T-cell (primary cell): ENCODE measurements at regions not wholly inside any gene's neighbourhood (a gene's known extent, or its start where the extent isn't known, plus 50 kb on each side); places are given as distances from the start of the nearest gene placed in this dataset.
"Not testable (repeated sequence)": the region's sequence is repeated elsewhere in the genome, so short reads cannot be mapped to it uniquely, and the experiment has no call there.

Experiments
- ATAC-seq, 4 experiments: fragments of 200-7000 bp in 3 of 4; fragments of 150-1000 bp in 1 of 4; cut with Tn5 transposase; replicated peaks in 1 of 4; 1 replicate in 3 of 4; 2 replicates in 1 of 4; pipeline ENCODE4 v1.10.0; 2021; ENCODE audit warnings: moderate library complexity in 3 of 4, mild to moderate bottlenecking in 2 of 4, moderate number of reproducible peaks in 1 of 4
- CTCF ChIA-PET, 2 donors: fragments of 300-600 bp; sonication (Branson Sonifier 250); formaldehyde crosslinking; loops; one replicate each; lab custom pipeline; 2022; ENCODE audit warnings: antibody characterized with exemption in 2 of 2; lab: Charles Lee
- POLR2A ChIA-PET, 2 donors: fragments of 300-600 bp; sonication (Branson Sonifier 250); formaldehyde crosslinking; loops; one replicate each; lab custom pipeline; 2022; ENCODE audit warnings: antibody characterized with exemption in 2 of 2; lab: Charles Lee
- DNase-seq, 35 experiments: peaks; one replicate each; pipeline versions ENCODE4 v3.0.0 to v3.0.0-alpha.2; 2013 to 2023
- H3K27ac ChIP-seq: one replicate; pipeline ENCODE4 v1.5.1; 2013; ENCODE audit warnings: low read length
- H3K27me3 ChIP-seq, 2 experiments: replicated peaks in 1 of 2; 1 replicate in 1 of 2; 2 replicates in 1 of 2; pipeline versions ENCODE4 v1.6.1 to v1.7.0; 2013; ENCODE audit warnings: low read length in 1 of 2, mixed read lengths in 1 of 2; ENCODE audit not compliant: control insufficient read depth in 2 of 2, insufficient read depth in 2 of 2; ENCODE audit errors: extremely low read depth in 1 of 2
- H3K36me3 ChIP-seq, 2 donors: 1 replicate in 1 of 2; 2 replicates in 1 of 2; pipeline versions ENCODE4 v1.6.1 to v1.7.0; 2013; ENCODE audit warnings: low read length in 1 of 2; ENCODE audit not compliant: control insufficient read depth in 2 of 2, insufficient read depth in 1 of 2; ENCODE audit errors: extremely low read depth in 1 of 2
- H3K4me1 ChIP-seq, 2 experiments: 1 replicate in 1 of 2; 2 replicates in 1 of 2; pipeline versions ENCODE4 v1.6.1 to v1.7.0; 2013; ENCODE audit warnings: low read length in 2 of 2, mixed read lengths in 1 of 2; ENCODE audit not compliant: insufficient read depth in 2 of 2, control insufficient read depth in 1 of 2; ENCODE audit errors: extremely low read depth in 1 of 2
- H3K4me3 ChIP-seq, 2 donors: 1 replicate in 1 of 2; 2 replicates in 1 of 2; pipeline versions ENCODE4 v1.5.1 to v1.7.0; 2013; ENCODE audit warnings: mild to moderate bottlenecking in 2 of 2, low read length in 1 of 2, moderate library complexity in 1 of 2; ENCODE audit not compliant: control insufficient read depth in 1 of 2; ENCODE audit errors: extremely low read depth in 1 of 2
- H3K9me3 ChIP-seq: 2 replicates; pipeline ENCODE4 v1.7.0; 2013
- H3K27ac Mint-ChIP-seq, 2 donors: one replicate each; pipeline ENCODE4 v1.8.0; 2020 to 2021; ENCODE audit warnings: mild to moderate bottlenecking in 2 of 2, mixed read lengths in 2 of 2
- H3K27me3 Mint-ChIP-seq, 2 donors: one replicate each; pipeline ENCODE4 v1.8.0; 2021 to 2022; ENCODE audit warnings: mixed read lengths in 2 of 2
- H3K36me3 Mint-ChIP-seq: one replicate; pipeline ENCODE4 v1.8.0; 2021; ENCODE audit warnings: mixed read lengths
- H3K4me1 Mint-ChIP-seq, 3 donors: one replicate each; pipeline ENCODE4 v1.8.0; 2020 to 2022; ENCODE audit warnings: mixed read lengths in 3 of 3, mild to moderate bottlenecking in 1 of 3
- H3K4me3 Mint-ChIP-seq, 3 donors: one replicate each; pipeline ENCODE4 v1.8.0; 2020 to 2022; ENCODE audit warnings: mild to moderate bottlenecking in 3 of 3, mixed read lengths in 3 of 3, moderate library complexity in 3 of 3
- H3K9me3 Mint-ChIP-seq, 3 donors: one replicate each; pipeline ENCODE4 v1.8.0; 2020 to 2022; ENCODE audit warnings: mixed read lengths in 3 of 3
- WGBS: methylation state at CpG from one replicate; pipeline ENCODE4 v1.1.5; 2013; ENCODE audit warnings: missing lambda C conversion rate; ENCODE audit not compliant: insufficient coverage; 5-methylcytosine and 5-hydroxymethylcytosine counted together

- no CpG with 5 or more reads among the region's 4 CpGs for WGBS
- H3K36me3 Mint-ChIP-seq = no peaks in the 10 kb centered on the region
These were observed 493.0 kb upstream of the PLXNA2 start for GRCh38 chr1:208737161-208737560.

GRCh38 chr1:208737922-208738321, 493.7 kb upstream of the PLXNA2 start:
- H3K9me3 Mint-ChIP-seq = peaks cover 0 to 10% (median 0%) of the 10 kb centered on the region in 3 donors
- no peak overlapping the region for H3K4me3 Mint-ChIP-seq
- Histone ChIP-seq H3K4me1 (no peaks in the 10 kb centered on the region), H3K9me3 (no peaks in the 10 kb centered on the region), H3K27me3 (no peaks in the 10 kb centered on the region), H3K27ac (no peak overlapping the region), H3K36me3 (no peaks in the 10 kb centered on the region), H3K4me3 (no peak overlapping the region)
- peaks cover 0 to 5% (median 0%) of the 10 kb centered on the region in 3 donors for H3K4me1 Mint-ChIP-seq
- no peaks in the 10 kb centered on the region for H3K27me3 Mint-ChIP-seq
- DNase-seq (no peak), ATAC-seq (no peak)
- no peaks in the 10 kb centered on the region for H3K36me3 Mint-ChIP-seq
- CTCF ChIA-PET = no interaction called here
- 68% methylated on average over 4 of the region's 4 CpGs for WGBS
- no peak overlapping the region for H3K27ac Mint-ChIP-seq
- POLR2A ChIA-PET = no interaction called here

More at GRCh38 chr1:208737161-208737560, 493.0 kb upstream of the PLXNA2 start:
- Histone ChIP-seq H3K4me3 (no peak overlapping the region), H3K9me3 (no peaks in the 10 kb centered on the region), H3K4me1 (no peaks in the 10 kb centered on the region), H3K36me3 (no peaks in the 10 kb centered on the region), H3K27ac (no peak overlapping the region), H3K27me3 (no peaks in the 10 kb centered on the region)
- Mint-ChIP-seq H3K27me3 (no peaks in the 10 kb centered on the region), H3K4me1 (peaks cover 0 to 12% (median 6%) of the 10 kb centered on the region in 3 donors), H3K27ac (no peak overlapping the region), H3K4me3 (no peak overlapping the region), H3K9me3 (peaks cover 0 to 10% (median 0%) of the 10 kb centered on the region in 3 donors)
- ChIA-PET CTCF (no interaction called here), POLR2A (no interaction called here)
- DNase-seq (no peak), ATAC-seq (no peak)

GRCh38 chr1:208739636-208740035, 495.5 kb upstream of the PLXNA2 start:
- POLR2A ChIA-PET, H3K27ac Mint-ChIP-seq, H3K27me3 Mint-ChIP-seq, DNase-seq, CTCF ChIA-PET, H3K4me3 ChIP-seq, H3K27me3 ChIP-seq, H3K9me3 ChIP-seq, H3K4me1 Mint-ChIP-seq, H3K36me3 Mint-ChIP-seq, H3K27ac ChIP-seq, H3K36me3 ChIP-seq, H3K4me3 Mint-ChIP-seq, ATAC-seq, H3K4me1 ChIP-seq, H3K9me3 Mint-ChIP-seq: not testable (repeated sequence)
- 91% methylated on average over 19 of the region's 20 CpGs for WGBS

GRCh38 chr1:208741296-208741695, 497.1 kb upstream of the PLXNA2 start:
- Histone ChIP-seq H3K9me3 (no peaks in the 10 kb centered on the region), H3K36me3 (no peaks in the 10 kb centered on the region), H3K4me1 (no peaks in the 10 kb centered on the region), H3K27me3 (no peaks in the 10 kb centered on the region), H3K27ac (no peak overlapping the region), H3K4me3 (no peak overlapping the region)
- H3K27ac Mint-ChIP-seq = no peak overlapping the region
- ATAC-seq (no peak), DNase-seq (no peak)
- ChIA-PET POLR2A (no interaction called here), CTCF (no interaction called here)
- no peaks in the 10 kb centered on the region for H3K4me1 Mint-ChIP-seq
- H3K27me3 Mint-ChIP-seq = no peaks in the 10 kb centered on the region
- no peaks in the 10 kb centered on the region for H3K36me3 Mint-ChIP-seq
- 67% methylated on average over 1 of the region's 3 CpGs for WGBS
- no peak overlapping the region for H3K4me3 Mint-ChIP-seq
- peaks cover 3 to 4% (median 4%) of the 10 kb centered on the region in 3 donors for H3K9me3 Mint-ChIP-seq

- no peaks in the 10 kb centered on the region for H3K36me3 Mint-ChIP-seq
- no CpG with 5 or more reads among the region's 5 CpGs for WGBS
- ChIA-PET POLR2A (no interaction called here), CTCF (no interaction called here)
- no peaks in the 10 kb centered on the region for H3K36me3 ChIP-seq
- no peak overlapping the region for H3K27ac ChIP-seq
- H3K9me3 ChIP-seq = no peaks in the 10 kb centered on the region
- DNase-seq = no peak
- H3K4me1 ChIP-seq = no peaks in the 10 kb centered on the region
- H3K27me3 ChIP-seq = no peaks in the 10 kb centered on the region
- H3K4me1 Mint-ChIP-seq = no peaks in the 10 kb centered on the region
- H3K9me3 Mint-ChIP-seq = peaks cover under 1 to 14% (median 4%) of the 10 kb centered on the region in 3 donors
- H3K4me3 Mint-ChIP-seq = no peak overlapping the region
- H3K27me3 Mint-ChIP-seq = no peaks in the 10 kb centered on the region
- no peak overlapping the region for H3K27ac Mint-ChIP-seq
- no peak overlapping the region for H3K4me3 ChIP-seq
- no peak for ATAC-seq
These were observed 499.2 kb upstream of the PLXNA2 start for GRCh38 chr1:208743361-208743760.

- 25% methylated on average over 4 of the region's 6 CpGs for WGBS
These were observed 503.8 kb upstream of the PLXNA2 start for GRCh38 chr1:208747979-208748378.

More at GRCh38 chr1:208747979-208748378, 503.8 kb upstream of the PLXNA2 start:
- DNase-seq (no peak), ATAC-seq (no peak)
- Mint-ChIP-seq H3K36me3 (no peaks in the 10 kb centered on the region), H3K27ac (no peak overlapping the region), H3K9me3 (peaks cover 0 to 14% (median 4%) of the 10 kb centered on the region in 3 donors), H3K27me3 (peaks cover 3% of the 10 kb centered on the region in 2 donors), H3K4me1 (no peaks in the 10 kb centered on the region), H3K4me3 (no peak overlapping the region)
- Histone ChIP-seq H3K9me3 (no peaks in the 10 kb centered on the region), H3K36me3 (no peaks in the 10 kb centered on the region), H3K4me1 (no peaks in the 10 kb centered on the region), H3K27me3 (no peaks in the 10 kb centered on the region), H3K4me3 (no peak overlapping the region), H3K27ac (no peak overlapping the region)
- POLR2A ChIA-PET = no interaction called here
- CTCF ChIA-PET = no interaction called here
